ENCODE measurements at regions not wholly inside any gene's neighbourhood (a gene's known extent, or its start where the extent isn't known, plus 50 kb on each side); places are given as distances from the start of the nearest gene placed in this dataset.

DNA sequence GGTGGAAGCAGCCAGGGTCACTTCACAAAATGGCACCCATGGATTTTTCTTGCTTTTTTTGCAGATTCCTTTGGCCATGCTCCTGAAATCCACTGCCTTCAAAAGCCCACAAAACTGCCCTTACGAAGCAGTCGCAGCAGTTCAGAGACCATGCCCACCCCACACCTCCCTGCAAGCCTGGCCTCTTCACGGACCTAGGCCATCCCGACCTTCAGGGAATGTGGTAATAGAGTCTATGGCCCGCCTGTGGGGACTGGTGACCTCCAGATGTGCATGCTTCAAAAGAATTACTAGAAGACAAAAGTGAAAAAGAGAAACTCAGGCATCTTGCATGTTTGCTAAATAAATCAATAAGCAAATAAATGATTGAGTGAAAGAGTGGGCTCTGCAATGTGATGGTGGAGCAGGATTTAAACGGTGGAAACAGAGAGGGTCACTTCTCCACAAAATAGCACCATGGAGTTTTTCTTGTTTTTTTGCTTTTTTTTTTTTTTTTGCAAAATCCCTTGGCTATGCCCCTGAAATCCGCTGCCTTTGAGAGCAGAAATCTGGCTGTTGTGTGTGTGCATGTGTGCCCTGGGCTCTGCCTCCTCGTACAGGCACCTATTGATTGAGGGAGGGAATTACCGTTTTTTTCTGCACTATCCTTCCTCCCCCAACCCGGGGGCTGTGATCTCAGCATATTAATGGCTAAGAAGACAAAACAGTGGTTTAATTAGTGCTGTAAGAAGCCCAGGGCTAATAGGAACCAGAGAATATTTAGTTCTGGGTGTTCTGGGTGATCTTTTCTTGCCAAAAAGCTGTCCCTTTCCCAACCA is 107.4 kb downstream of the PXDC1 start:
- DNase-seq (ENCODE audit: low read depth in 2 of 2) = no peak

DNA sequence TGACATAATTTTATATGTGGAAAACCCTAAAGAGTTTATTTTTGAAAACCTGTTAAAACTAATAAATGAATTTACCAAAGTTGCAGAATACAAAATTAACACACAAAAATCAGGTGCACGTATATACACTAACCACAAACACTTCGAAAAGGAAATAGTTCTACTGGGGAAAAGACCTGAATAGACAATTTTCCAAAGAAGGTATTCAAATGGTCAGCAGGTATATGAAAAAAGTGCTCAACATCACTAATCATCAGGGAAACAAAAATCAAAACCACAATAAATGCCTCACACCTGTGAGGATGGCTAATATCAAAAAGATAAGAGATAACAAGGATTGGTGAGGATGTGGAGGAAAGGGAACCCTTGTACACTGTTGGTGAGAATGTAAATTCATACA is 110.6 kb downstream of the PXDC1 start:
- no peak for DNase-seq (ENCODE audit: low read depth in 2 of 2)

DNA sequence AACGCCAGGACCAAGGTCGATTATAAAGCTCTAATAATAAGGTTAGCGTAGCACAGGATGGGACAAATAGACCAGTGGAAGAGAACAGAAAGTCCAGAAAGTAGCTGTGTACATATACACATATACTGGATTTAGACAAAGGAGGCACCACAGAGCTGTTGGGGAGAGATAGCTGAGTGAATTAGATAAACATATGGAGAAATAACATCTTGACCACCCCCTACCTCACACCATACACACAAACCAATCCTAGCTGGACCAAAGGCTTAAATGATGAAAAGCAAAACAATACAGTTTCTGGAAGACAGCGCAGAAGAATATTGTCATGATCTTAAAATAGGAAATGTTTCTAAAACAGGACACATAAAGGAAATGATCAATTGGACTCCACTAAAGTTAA is 112.9 kb downstream of the PXDC1 start:
- DNase-seq (ENCODE audit: low read depth in 2 of 2) = no peak

DNA sequence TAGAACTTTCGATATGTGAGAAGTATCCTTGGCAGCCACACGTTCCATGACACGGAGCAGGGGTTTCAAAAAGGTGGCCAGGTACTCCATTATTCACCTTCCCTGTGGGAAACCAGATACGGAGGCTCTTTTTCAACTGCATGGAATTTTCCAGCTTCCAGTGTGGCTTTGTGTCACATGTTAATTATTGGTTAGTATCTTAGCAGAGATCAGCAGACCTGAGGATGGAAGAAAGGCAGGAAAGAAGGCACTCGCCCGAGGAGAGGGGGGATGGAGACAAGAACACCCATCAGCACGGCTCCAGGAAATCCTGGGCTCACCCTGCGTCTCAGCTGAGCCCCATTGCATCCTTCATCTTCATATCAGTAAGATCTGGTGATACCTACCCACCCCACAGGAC is 115.5 kb downstream of the PXDC1 start:
- no peak for DNase-seq (ENCODE audit: low read depth in 2 of 2)

GRCh38 chr6:3635482-3635881 is 116.0 kb downstream of the PXDC1 start:
- no peak for DNase-seq (ENCODE audit: low read depth in 2 of 2)

GRCh38 chr6:3634280-3634816 is 117.2 kb downstream of the PXDC1 start:
- DNase-seq (ENCODE audit: low read depth in 2 of 2) = no peak

GRCh38 chr6:3633711-3634110 is 117.8 kb downstream of the PXDC1 start:
- no peak for DNase-seq (ENCODE audit: low read depth in 2 of 2)

GRCh38 chr6:3631877-3632276 is 119.6 kb downstream of the PXDC1 start:
- no peak for DNase-seq (ENCODE audit: low read depth in 2 of 2)

- no peak for DNase-seq (ENCODE audit: low read depth in 2 of 2)
Measured at GRCh38 chr6:3631186-3631585, 120.3 kb downstream of the PXDC1 start.

- DNase-seq (ENCODE audit: low read depth in 2 of 2) = no peak
Measured at GRCh38 chr6:3630258-3630835, 121.2 kb downstream of the PXDC1 start.

- no peak for DNase-seq (ENCODE audit: low read depth in 2 of 2)
Measured at GRCh38 chr6:3627956-3628835, 123.3 kb downstream of the PXDC1 start.

- DNase-seq (ENCODE audit: low read depth in 2 of 2) = no peak
Measured at GRCh38 chr6:3627501-3627900, 124.0 kb downstream of the PXDC1 start.

DNA sequence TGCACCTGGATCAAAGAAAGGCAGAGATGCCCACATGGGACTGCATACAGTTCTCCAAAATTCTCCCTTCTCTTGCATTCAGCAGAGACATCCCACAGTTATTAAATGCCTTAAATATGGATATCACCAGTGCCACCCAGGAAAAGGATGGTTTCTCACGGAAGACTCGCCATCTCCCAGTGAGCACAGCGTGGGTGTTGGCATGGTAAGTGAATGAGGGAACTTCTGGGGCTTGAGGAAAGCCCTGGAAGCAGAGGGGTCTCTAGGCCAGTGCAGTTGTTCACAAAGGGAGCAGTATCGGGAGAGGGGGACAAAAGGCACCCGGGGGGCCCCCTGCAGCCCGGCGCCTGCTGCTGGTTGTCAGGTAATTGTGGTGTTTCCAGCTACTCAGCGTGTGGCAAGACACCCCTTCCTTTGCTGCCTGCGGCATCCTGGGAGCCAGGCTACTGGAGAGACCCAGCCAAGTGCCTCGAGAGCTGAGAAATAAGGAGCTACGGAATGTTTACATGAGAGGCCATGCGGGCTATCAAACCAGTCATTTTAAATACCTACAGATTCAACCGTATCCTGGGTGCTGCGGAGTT is 125.4 kb downstream of the PXDC1 start:
- DNase-seq (ENCODE audit: low read depth in 2 of 2) = no peak

DNA sequence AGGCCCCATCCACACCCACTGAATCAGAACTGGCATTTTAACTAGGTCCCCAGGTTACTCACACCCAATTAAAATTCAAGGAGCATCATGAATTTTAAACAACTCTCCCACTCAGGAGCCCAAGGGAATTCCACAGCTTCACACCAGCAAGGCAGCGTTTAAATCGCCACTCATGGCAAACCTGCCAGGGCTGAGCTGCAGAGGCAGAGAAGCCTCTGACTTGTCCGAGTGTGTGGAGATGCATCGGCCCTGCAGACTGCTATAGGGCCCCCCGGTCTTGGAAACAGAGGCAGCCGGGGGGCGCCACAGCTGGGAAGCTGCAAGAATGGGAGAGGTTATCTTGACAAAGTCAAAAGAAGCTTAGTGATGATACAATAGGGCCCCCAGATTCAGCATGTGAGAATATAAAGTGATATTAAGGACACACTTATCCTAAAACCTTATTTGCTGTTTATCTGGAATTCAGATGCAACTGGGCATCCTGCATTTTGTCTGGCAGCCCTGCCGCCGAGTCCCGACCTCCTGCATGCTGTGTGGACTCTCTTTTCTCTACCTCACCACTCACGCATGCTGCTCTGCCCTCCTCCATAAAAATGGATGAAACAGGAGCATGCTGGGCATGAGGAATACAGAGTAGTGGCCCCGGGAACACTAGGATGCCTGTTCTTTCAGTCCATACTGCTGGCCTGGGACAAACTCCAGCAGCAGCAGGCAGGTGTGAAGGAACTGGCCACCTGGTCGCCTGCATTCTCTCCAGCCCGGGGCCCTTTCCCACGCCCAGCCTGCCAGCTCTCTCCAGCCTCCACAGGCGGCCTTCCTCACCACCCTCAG is 126.1 kb downstream of the PXDC1 start:
- no peak for DNase-seq (ENCODE audit: low read depth in 2 of 2)

GRCh38 chr6:3624250-3625136 is 127.0 kb downstream of the PXDC1 start:
- no peak for DNase-seq (ENCODE audit: low read depth in 2 of 2)

GRCh38 chr6:3623451-3624249 is 127.9 kb downstream of the PXDC1 start:
- no peak for DNase-seq (ENCODE audit: low read depth in 2 of 2)

DNA sequence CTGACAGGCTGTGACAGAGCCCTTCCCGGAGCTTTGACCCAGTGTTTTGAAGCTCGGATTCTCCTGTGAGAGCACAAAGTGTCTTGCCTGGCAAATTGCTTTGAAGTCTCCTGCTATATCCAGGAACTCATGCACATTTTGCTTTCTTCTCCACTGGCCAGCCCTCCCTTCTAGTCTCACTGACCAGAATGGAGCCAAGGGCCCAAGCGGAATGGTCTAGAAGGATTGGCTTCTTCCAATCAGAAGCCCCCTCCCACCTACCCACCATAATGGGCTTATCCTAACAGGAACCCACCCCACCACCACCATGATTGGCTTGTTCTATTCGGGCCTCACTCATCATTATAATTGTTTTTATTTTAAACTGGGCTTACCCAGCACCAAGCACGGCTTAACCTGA is 130.1 kb downstream of the PXDC1 start:
- DNase-seq (ENCODE audit: low read depth in 2 of 2) = no peak

GRCh38 chr6:3620937-3621336 is 130.6 kb downstream of the PXDC1 start:
- no peak for DNase-seq (ENCODE audit: low read depth in 2 of 2)

DNA sequence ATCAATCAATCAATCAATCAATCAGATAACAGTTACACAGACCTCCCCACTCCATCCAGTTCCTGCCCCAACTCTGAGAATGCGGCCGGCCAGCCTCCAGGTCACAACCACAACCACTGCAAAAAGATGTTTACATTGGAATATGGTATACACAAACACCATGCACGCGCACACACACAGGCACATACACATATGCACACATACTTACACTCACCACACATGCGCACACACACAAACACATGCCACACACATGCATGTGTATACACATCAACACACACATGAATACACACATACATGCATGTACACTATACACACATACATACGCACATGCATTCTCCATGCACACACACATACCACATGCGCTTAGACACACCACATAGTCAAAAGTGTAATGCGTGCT is 131.1 kb downstream of the PXDC1 start:
- DNase-seq (ENCODE audit: low read depth in 2 of 2) = no peak

Measured in fibroblast of skin of left quadriceps (primary cell).